ENCODE measurements at regions not wholly inside any gene's neighbourhood (a gene's known extent, or its start where the extent isn't known, plus 50 kb on each side); places are given as distances from the start of the nearest gene placed in this dataset.

- Histone ChIP-seq H3K4me3 (ENCODE audit: low read length in 3 of 3) (no peak overlapping the region), H3K9ac (ENCODE audit: low read length in 3 of 3) (no peak overlapping the region), H3K27ac (ENCODE audit: low read depth in 2 of 2, low read length in 2 of 2) (no peak overlapping the region), H3K36me3 (ENCODE audit: control insufficient read depth in 2 of 3, insufficient read depth in 3 of 3, low read length in 3 of 3) (no peaks in the 10 kb centered on the region), H3K9me3 (ENCODE audit: control insufficient read depth in 2 of 3, insufficient read depth in 1 of 3, low read length in 3 of 3) (no peaks in the 10 kb centered on the region), H3K27me3 (ENCODE audit: control insufficient read depth, insufficient read depth, low read length) (no peaks in the 10 kb centered on the region), H3K4me1 (ENCODE audit: control insufficient read depth in 2 of 3, insufficient read depth in 2 of 3, low read depth in 1 of 3, low read length in 3 of 3) (no peaks in the 10 kb centered on the region)
- DNase-seq, result no peak
- FAIRE-seq, result no peak
- TF ChIP-seq, protein P1, sequence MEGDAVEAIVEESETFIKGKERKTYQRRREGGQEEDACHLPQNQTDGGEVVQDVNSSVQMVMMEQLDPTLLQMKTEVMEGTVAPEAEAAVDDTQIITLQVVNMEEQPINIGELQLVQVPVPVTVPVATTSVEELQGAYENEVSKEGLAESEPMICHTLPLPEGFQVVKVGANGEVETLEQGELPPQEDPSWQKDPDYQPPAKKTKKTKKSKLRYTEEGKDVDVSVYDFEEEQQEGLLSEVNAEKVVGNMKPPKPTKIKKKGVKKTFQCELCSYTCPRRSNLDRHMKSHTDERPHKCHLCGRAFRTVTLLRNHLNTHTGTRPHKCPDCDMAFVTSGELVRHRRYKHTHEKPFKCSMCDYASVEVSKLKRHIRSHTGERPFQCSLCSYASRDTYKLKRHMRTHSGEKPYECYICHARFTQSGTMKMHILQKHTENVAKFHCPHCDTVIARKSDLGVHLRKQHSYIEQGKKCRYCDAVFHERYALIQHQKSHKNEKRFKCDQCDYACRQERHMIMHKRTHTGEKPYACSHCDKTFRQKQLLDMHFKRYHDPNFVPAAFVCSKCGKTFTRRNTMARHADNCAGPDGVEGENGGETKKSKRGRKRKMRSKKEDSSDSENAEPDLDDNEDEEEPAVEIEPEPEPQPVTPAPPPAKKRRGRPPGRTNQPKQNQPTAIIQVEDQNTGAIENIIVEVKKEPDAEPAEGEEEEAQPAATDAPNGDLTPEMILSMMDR (IDR thresholded peaks at IDR 0.05; ENCODE audit: borderline replicate concordance, extremely low read depth, insufficient read depth), result no peak
- intact Hi-C loops (cut with DNase I), result no loop called here
Measured at GRCh38 chr1:193448682-193449461, 262.5 kb upstream of the B3GALT2 start.

- DNase-seq, result no peak
- intact Hi-C loops (cut with DNase I), result no loop called here
- H3K27me3 ChIP-seq (ENCODE audit: control insufficient read depth, insufficient read depth, low read length), result no peaks in the 10 kb centered on the region
- no peak overlapping the region for H3K9ac ChIP-seq (ENCODE audit: low read length in 3 of 3)
- H3K36me3 ChIP-seq (ENCODE audit: control insufficient read depth in 2 of 3, insufficient read depth in 3 of 3, low read length in 3 of 3), result no peaks in the 10 kb centered on the region
- no peaks in the 10 kb centered on the region for H3K9me3 ChIP-seq (ENCODE audit: control insufficient read depth in 2 of 3, insufficient read depth in 1 of 3, low read length in 3 of 3)
- TF ChIP-seq, protein P1 (IDR thresholded peaks at IDR 0.05; ENCODE audit: borderline replicate concordance, extremely low read depth, insufficient read depth), result no peak
- H3K4me3 ChIP-seq (ENCODE audit: low read length in 3 of 3), result no peak overlapping the region
- no peaks in the 10 kb centered on the region for H3K4me1 ChIP-seq (ENCODE audit: control insufficient read depth in 2 of 3, insufficient read depth in 2 of 3, low read depth in 1 of 3, low read length in 3 of 3)
- no peak overlapping the region for H3K27ac ChIP-seq (ENCODE audit: low read depth in 2 of 2, low read length in 2 of 2)
- no peak for FAIRE-seq
Measured at GRCh38 chr1:193443886-193444285, 257.5 kb upstream of the B3GALT2 start.

- H3K4me1 ChIP-seq (ENCODE audit: control insufficient read depth in 2 of 3, insufficient read depth in 2 of 3, low read depth in 1 of 3, low read length in 3 of 3), result no peaks in the 10 kb centered on the region
- no peak overlapping the region for H3K27ac ChIP-seq (ENCODE audit: low read depth in 2 of 2, low read length in 2 of 2)
- DNase-seq (no peak), FAIRE-seq (no peak)
- H3K9ac ChIP-seq (ENCODE audit: low read length in 3 of 3), result no peak overlapping the region
- H3K9me3 ChIP-seq (ENCODE audit: control insufficient read depth in 2 of 3, insufficient read depth in 1 of 3, low read length in 3 of 3), result peaks cover 0 to 3% (median under 1%) of the 10 kb centered on the region in 3 donors
- H3K36me3 ChIP-seq (ENCODE audit: control insufficient read depth in 2 of 3, insufficient read depth in 3 of 3, low read length in 3 of 3), result no peaks in the 10 kb centered on the region
- H3K4me3 ChIP-seq (ENCODE audit: low read length in 3 of 3), result no peak overlapping the region
- no peaks in the 10 kb centered on the region for H3K27me3 ChIP-seq (ENCODE audit: control insufficient read depth, insufficient read depth, low read length)
- TF ChIP-seq, protein P1 (IDR thresholded peaks at IDR 0.05; ENCODE audit: borderline replicate concordance, extremely low read depth, insufficient read depth), result no peak
- intact Hi-C loops (cut with DNase I), result no loop called here
Measured at GRCh38 chr1:193438771-193439170, 252.4 kb upstream of the B3GALT2 start.

All from kidney (tissue), 13 donors.